ENCODE measurements at regions not wholly inside any gene's neighbourhood (a gene's known extent, or its start where the extent isn't known, plus 50 kb on each side); places are given as distances from the start of the nearest gene placed in this dataset.

DNA sequence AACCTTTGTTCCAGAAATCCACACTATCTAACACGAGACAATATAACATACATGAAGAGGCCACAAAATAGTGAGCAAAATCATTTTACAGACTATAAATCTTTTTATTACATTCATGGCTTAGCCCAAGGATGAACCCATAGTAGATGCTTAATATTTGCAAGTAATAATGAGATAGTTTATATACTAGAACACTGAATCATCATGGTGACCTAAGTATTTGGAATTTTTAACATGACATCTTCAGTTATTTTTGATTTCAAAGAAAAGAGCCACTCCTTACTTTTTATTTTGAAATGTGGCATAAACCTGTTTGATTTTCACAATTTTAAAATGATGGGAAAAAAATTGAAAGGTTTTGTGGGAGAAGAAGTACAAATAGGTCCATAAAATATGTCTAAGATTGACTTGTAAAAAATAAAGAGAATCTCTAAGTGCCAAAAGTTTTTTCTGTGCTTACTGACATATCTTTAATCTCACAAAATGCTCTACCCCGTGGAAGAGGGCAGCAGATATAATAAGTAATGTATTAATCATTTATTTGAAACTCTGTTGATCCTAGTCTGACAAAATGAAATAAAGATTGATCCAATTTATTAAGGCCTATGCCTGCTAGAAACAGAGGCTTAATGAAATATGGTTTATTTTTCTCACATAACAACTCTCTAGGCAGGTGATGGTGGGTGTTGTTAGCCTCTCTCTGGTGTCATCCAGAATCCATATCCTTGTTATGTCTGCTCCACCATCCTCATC, 224.5 kb upstream of the CENPE start:
- TF ChIP-seq CTCF (IDR thresholded peaks at IDR 0.05; ENCODE audit: low read depth, low read length) (no peak), POLR2A (IDR thresholded peaks at IDR 0.05; ENCODE audit: extremely low read depth, insufficient read length) (no peak)
- TF ChIP-seq, protein P1, sequence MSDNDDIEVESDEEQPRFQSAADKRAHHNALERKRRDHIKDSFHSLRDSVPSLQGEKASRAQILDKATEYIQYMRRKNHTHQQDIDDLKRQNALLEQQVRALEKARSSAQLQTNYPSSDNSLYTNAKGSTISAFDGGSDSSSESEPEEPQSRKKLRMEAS (IDR thresholded peaks at IDR 0.05; ENCODE audit: low read depth, low read length), result no peak

Data from NB4 (cell line).